OCI-LY7 (cell line): ENCODE measurements at regions not wholly inside any gene's neighbourhood (a gene's known extent, or its start where the extent isn't known, plus 50 kb on each side); places are given as distances from the start of the nearest gene placed in this dataset.

Experiments used
- CTCF ChIP-seq: fragments of 200-600 bp; sonication (generic); conservative IDR thresholded peaks from 2 replicates; pipeline ENCODE4 v1.5.1; 2014; ENCODE audit warnings: mild to moderate bottlenecking, antibody characterized with exemption, low read length, moderate library complexity, mixed read lengths
- EZH2phosphoT487 ChIP-seq: fragments of 200-600 bp; sonication (generic); IDR thresholded peaks from 2 replicates; pipeline ENCODE4 v1.6.1; 2018; ENCODE audit warnings: low read depth, borderline replicate concordance, mild to moderate bottlenecking, mixed run types, antibody characterized with exemption, low read length, moderate library complexity, mixed read lengths

- TF ChIP-seq CTCF = no peak
- TF ChIP-seq EZH2phosphoT487 = no peak
These were observed 139.9 kb upstream of the CNTN6 start for GRCh38 chr3:952906-953305.
